ENCODE measurements at regions not wholly inside any gene's neighbourhood (a gene's known extent, or its start where the extent isn't known, plus 50 kb on each side); places are given as distances from the start of the nearest gene placed in this dataset.

- no peak for TF ChIP-seq CTCF (IDR thresholded peaks at IDR 0.05; ENCODE audit: low read depth, low read length)
- H3K4me3 ChIP-seq (ENCODE audit: low read depth, low read length) = no peak overlapping the region
These were observed 100.2 kb downstream of the CYRIA start for GRCh38 chr2:16565481-16565880.

- TF ChIP-seq CTCF (IDR thresholded peaks at IDR 0.05; ENCODE audit: low read depth, low read length) = no peak
- no peak overlapping the region for H3K4me3 ChIP-seq (ENCODE audit: low read depth, low read length)
These were observed 104.0 kb downstream of the CYRIA start for GRCh38 chr2:16561676-16562075.

GRCh38 chr2:16561251-16561650, 104.4 kb downstream of the CYRIA start:
- H3K4me3 ChIP-seq (ENCODE audit: low read depth, low read length) = no peak overlapping the region
- TF ChIP-seq CTCF (IDR thresholded peaks at IDR 0.05; ENCODE audit: low read depth, low read length) = no peak

- H3K4me3 ChIP-seq (ENCODE audit: low read depth, low read length) = no peak overlapping the region
- no peak for TF ChIP-seq CTCF (IDR thresholded peaks at IDR 0.05; ENCODE audit: low read depth, low read length)
These were observed 106.2 kb downstream of the CYRIA start for GRCh38 chr2:16559278-16560067.

GRCh38 chr2:16554060-16554583, 111.5 kb downstream of the CYRIA start:
- TF ChIP-seq CTCF (IDR thresholded peaks at IDR 0.05; ENCODE audit: low read depth, low read length) = no peak
- H3K4me3 ChIP-seq (ENCODE audit: low read depth, low read length) = no peak overlapping the region

- H3K4me3 ChIP-seq (ENCODE audit: low read depth, low read length) = no peak overlapping the region
- no peak for TF ChIP-seq CTCF (IDR thresholded peaks at IDR 0.05; ENCODE audit: low read depth, low read length)
These were observed 112.4 kb downstream of the CYRIA start for GRCh38 chr2:16553226-16553625.

GRCh38 chr2:16552202-16552601, 113.4 kb downstream of the CYRIA start:
- TF ChIP-seq CTCF (IDR thresholded peaks at IDR 0.05; ENCODE audit: low read depth, low read length) = no peak
- H3K4me3 ChIP-seq (ENCODE audit: low read depth, low read length) = no peak overlapping the region
